T-helper 17 cell (primary cell): ENCODE measurements at regions not wholly inside any gene's neighbourhood (a gene's known extent, or its start where the extent isn't known, plus 50 kb on each side); places are given as distances from the start of the nearest gene placed in this dataset.
"Not testable (repeated sequence)": the region's sequence is repeated elsewhere in the genome, so short reads cannot be mapped to it uniquely, and the experiment has no call there.

Source experiments
- ATAC-seq: fragments of 150-1000 bp; cut with Tn5 transposase; 2 replicates; pipeline ENCODE4 v1.10.0; 2021; ENCODE audit warnings: mild to moderate bottlenecking, moderate library complexity
- DNase-seq, 3 donors: peaks; one replicate each; pipeline versions ENCODE4 v3.0.0 to v3.0.0-alpha.2; 2020 to 2021
- H3K9me3 ChIP-seq: one replicate; pipeline ENCODE4 v1.7.0; 2013; ENCODE audit warnings: low read length, mild to moderate bottlenecking; ENCODE audit not compliant: control insufficient read depth, poor library complexity, severe bottlenecking
- H3K27ac Mint-ChIP-seq: one replicate; pipeline ENCODE4 v1.8.0; 2022; ENCODE audit warnings: mild to moderate bottlenecking, moderate library complexity, mixed read lengths
- H3K27me3 Mint-ChIP-seq: one replicate; pipeline ENCODE4 v1.8.0; 2022; ENCODE audit warnings: mixed read lengths
- H3K36me3 Mint-ChIP-seq: one replicate; pipeline ENCODE4 v1.8.0; 2022; ENCODE audit warnings: low read depth, mixed read lengths
- H3K4me1 Mint-ChIP-seq: one replicate; pipeline ENCODE4 v1.8.0; 2022; ENCODE audit warnings: mild to moderate bottlenecking, mixed read lengths
- H3K4me3 Mint-ChIP-seq: one replicate; pipeline ENCODE4 v1.8.0; 2022; ENCODE audit warnings: mild to moderate bottlenecking, moderate library complexity, mixed read lengths

DNA sequence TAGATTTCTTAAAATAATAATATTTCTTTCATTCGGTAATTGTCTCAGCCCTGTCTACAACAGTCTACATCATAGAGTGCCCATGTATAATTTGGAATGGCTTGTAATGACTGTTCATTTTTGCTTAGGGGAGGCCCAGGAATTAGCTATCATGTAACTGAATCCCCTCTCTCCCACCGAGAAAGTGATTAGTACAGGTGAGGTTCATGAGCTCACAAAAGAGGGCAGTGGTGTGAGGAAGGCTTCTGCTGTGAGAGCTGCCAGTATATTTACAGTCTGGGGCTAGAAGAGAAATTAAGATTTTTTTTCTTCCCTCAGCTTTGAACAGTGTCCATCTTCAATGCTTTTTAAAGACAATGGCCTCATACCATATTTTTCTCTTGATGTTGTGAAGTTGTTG, 340.7 kb downstream of the ADGRL2 start:
- no peak overlapping the region for H3K4me3 Mint-ChIP-seq
- no peaks in the 10 kb centered on the region for H3K4me1 Mint-ChIP-seq
- H3K36me3 Mint-ChIP-seq = no peaks in the 10 kb centered on the region
- H3K9me3 ChIP-seq = no peaks in the 10 kb centered on the region
- ATAC-seq (no peak), DNase-seq (no peak)
- no peaks in the 10 kb centered on the region for H3K27me3 Mint-ChIP-seq
- H3K27ac Mint-ChIP-seq = no peak overlapping the region

- H3K27me3 Mint-ChIP-seq = no peaks in the 10 kb centered on the region
- ATAC-seq (no peak), DNase-seq (no peak)
- no peaks in the 10 kb centered on the region for H3K36me3 Mint-ChIP-seq
- no peak overlapping the region for H3K27ac Mint-ChIP-seq
- no peaks in the 10 kb centered on the region for H3K9me3 ChIP-seq
- H3K4me3 Mint-ChIP-seq = no peak overlapping the region
- no peaks in the 10 kb centered on the region for H3K4me1 Mint-ChIP-seq
These were observed 339.2 kb downstream of the ADGRL2 start for GRCh38 chr1:82139751-82140468.

DNA sequence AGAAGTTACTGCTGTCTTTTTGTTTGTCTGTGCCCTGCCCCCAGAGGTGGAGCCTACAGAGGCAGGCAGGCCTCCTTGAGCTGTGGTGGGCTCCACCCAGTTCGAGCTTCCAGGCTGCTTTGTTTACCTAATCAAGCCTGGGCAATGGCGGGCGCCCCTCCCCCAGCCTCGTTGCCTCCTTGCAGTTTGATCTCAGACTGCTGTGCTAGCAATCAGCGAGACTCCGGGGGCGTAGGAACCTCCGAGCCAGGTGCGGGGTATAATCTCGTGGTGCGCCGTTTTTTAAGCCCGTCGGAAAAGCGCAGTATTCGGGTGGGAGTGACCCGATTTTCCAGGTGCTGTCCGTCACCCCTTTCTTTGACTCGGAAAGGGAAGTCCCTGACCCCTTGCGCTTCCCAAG, 335.6 kb downstream of the ADGRL2 start:
- H3K4me3 Mint-ChIP-seq, DNase-seq, H3K36me3 Mint-ChIP-seq, H3K27ac Mint-ChIP-seq, H3K4me1 Mint-ChIP-seq, H3K9me3 ChIP-seq, H3K27me3 Mint-ChIP-seq, ATAC-seq: not testable (repeated sequence)

- no peak for DNase-seq
- no peaks in the 10 kb centered on the region for H3K36me3 Mint-ChIP-seq
- H3K4me1 Mint-ChIP-seq = no peaks in the 10 kb centered on the region
- no peaks in the 10 kb centered on the region for H3K27me3 Mint-ChIP-seq
- no peak for ATAC-seq
- no peaks in the 10 kb centered on the region for H3K9me3 ChIP-seq
- H3K4me3 Mint-ChIP-seq = no peak overlapping the region
- H3K27ac Mint-ChIP-seq = no peak overlapping the region
These were observed 325.1 kb downstream of the ADGRL2 start for GRCh38 chr1:82125866-82126265.

- DNase-seq (no peak), ATAC-seq (no peak)
- no peak overlapping the region for H3K4me3 Mint-ChIP-seq
- H3K4me1 Mint-ChIP-seq = no peaks in the 10 kb centered on the region
- no peaks in the 10 kb centered on the region for H3K27me3 Mint-ChIP-seq
- no peak overlapping the region for H3K27ac Mint-ChIP-seq
- no peaks in the 10 kb centered on the region for H3K9me3 ChIP-seq
- H3K36me3 Mint-ChIP-seq = no peaks in the 10 kb centered on the region
These were observed 324.4 kb downstream of the ADGRL2 start for GRCh38 chr1:82125119-82125518.

- Mint-ChIP-seq H3K4me3 (no peak overlapping the region), H3K36me3 (no peaks in the 10 kb centered on the region), H3K27ac (no peak overlapping the region), H3K27me3 (no peaks in the 10 kb centered on the region), H3K4me1 (no peaks in the 10 kb centered on the region)
- ATAC-seq (no peak), DNase-seq (no peak)
- no peaks in the 10 kb centered on the region for H3K9me3 ChIP-seq
These were observed 320.7 kb downstream of the ADGRL2 start for GRCh38 chr1:82121421-82121820.

- Mint-ChIP-seq H3K4me3 (no peak overlapping the region), H3K4me1 (no peaks in the 10 kb centered on the region), H3K27ac (no peak overlapping the region), H3K36me3 (no peaks in the 10 kb centered on the region), H3K27me3 (no peaks in the 10 kb centered on the region)
- H3K9me3 ChIP-seq = no peaks in the 10 kb centered on the region
- no peak for ATAC-seq
- DNase-seq = no peak
These were observed 315.4 kb downstream of the ADGRL2 start for GRCh38 chr1:82116105-82116504.

DNA sequence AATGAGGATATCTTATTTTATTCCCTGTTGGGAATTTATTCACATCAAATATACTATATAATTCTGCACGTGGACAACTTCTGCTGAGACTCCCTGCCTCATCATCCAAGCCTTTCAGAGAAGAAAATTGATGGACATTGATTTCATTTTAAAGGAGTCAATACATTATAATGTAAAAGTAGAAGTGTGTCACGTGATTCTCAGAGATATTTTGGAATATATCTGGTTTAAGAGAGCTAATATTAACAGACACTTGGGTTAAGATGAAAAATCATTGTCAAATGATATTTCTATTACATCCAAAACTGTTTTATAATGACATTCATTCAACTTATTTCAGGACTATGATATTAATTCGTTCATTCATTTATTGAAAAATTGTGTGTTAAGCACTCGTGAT, 314.2 kb downstream of the ADGRL2 start:
- no peaks in the 10 kb centered on the region for H3K4me1 Mint-ChIP-seq
- H3K27ac Mint-ChIP-seq = no peak overlapping the region
- H3K27me3 Mint-ChIP-seq = no peaks in the 10 kb centered on the region
- no peak for DNase-seq
- no peaks in the 10 kb centered on the region for H3K9me3 ChIP-seq
- no peak for ATAC-seq
- no peak overlapping the region for H3K4me3 Mint-ChIP-seq
- no peaks in the 10 kb centered on the region for H3K36me3 Mint-ChIP-seq

DNA sequence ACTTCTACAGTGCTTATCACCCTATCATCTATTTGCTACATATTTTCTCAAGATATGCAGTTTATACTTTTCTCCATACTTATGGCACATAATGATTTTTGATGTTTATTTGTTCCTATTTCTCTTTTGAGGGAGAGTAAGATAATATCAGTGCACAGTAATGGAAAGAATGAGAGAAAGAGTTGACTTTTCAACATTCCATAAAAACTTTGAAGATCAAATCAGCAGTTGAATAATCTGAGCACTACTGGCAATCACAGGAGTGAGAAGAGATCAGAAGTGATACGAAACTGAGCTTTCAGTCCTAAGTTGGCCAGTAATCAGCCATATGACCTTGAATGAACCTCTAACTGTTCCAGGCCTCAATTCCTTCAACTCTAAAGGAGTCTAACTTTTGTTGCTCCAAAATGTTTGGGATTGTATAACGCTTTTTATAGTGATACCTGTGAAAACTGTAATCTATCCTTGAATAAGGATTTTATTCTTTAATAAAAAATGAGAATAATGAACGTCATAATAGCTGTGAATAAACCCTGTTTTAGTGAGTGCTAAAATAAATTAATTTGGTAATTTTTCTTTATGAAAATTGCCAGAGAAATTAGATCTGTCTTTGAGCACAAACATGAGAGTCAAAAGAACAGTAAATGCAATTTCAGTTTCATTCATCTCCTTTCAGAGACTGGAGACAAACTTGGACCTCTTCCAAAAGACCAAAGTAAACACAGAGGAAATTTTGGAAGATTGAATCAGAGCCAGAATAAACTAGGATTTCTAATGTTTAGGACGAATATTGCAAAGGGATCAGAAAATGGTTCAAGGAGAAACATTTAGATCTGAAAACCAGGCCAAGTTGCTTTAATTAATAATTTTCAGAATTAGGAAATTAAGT, 309.9 kb downstream of the ADGRL2 start:
- Mint-ChIP-seq H3K27ac (no peak overlapping the region), H3K4me3 (no peak overlapping the region), H3K36me3 (no peaks in the 10 kb centered on the region), H3K27me3 (no peaks in the 10 kb centered on the region), H3K4me1 (no peaks in the 10 kb centered on the region)
- DNase-seq (no peak), ATAC-seq (no peak)
- H3K9me3 ChIP-seq = no peaks in the 10 kb centered on the region

DNA sequence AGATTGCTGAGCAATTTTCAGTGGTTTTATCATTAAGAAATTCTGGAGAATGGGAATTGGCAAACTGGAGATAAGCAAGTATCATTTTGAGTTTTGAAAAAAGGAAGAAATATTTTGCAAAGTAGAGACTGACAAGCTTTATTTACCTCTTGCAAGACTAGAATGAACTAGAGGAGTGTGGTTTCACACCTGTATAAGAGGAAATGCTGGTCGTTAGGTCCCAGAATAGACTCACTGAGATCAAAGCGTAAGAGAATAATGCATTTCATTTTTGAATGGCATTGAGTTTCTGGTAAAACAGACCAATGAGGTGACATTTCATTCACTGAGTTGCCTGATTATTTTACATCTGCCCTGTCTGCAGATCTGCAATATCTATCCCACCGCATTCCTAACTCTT, 308.1 kb downstream of the ADGRL2 start:
- Mint-ChIP-seq H3K4me3 (no peak overlapping the region), H3K27me3 (no peaks in the 10 kb centered on the region), H3K36me3 (no peaks in the 10 kb centered on the region), H3K27ac (no peak overlapping the region), H3K4me1 (no peaks in the 10 kb centered on the region)
- DNase-seq (no peak), ATAC-seq (no peak)
- H3K9me3 ChIP-seq = no peaks in the 10 kb centered on the region

DNA sequence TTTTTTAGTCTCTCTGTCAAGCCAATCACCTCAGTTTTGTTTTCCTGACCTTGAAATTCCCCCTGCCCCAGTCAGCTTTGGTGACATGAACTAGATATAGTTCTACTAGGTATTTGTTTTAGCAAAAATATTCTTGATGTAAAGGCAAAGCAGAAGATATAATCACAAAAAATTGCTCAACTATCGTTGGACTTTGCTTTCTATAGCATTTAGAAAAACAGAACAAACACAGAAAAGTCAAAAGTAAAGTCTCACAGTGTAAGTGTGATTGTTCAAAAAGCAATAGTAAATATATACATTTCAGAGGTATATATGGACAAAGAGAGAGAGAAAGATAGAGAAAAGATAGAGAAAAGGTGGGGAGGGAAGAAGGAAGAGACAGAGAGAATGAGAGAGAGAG, 305.9 kb downstream of the ADGRL2 start:
- Mint-ChIP-seq H3K4me3 (no peak overlapping the region), H3K4me1 (no peaks in the 10 kb centered on the region), H3K27ac (no peak overlapping the region), H3K36me3 (no peaks in the 10 kb centered on the region), H3K27me3 (no peaks in the 10 kb centered on the region)
- DNase-seq (no peak), ATAC-seq (no peak)
- no peaks in the 10 kb centered on the region for H3K9me3 ChIP-seq

DNA sequence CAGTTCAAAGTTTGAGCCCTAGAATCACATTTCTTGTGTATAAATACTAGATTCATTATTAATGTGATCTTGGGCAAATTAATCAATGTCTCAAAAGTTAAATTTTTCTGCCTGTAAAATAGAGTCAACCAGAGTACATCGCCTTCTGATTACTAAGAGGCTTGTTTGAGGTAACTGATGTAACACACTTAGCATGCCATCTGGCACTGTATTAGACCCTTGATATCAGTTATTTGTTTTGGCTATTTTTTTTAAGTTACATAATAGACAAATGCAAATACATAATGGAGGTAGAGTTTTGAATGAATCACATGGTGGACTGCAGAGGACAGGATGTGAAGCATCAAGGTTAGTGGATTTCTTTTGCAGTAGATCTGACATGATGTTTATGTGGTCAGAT, 298.4 kb downstream of the ADGRL2 start:
- Mint-ChIP-seq H3K27ac (no peak overlapping the region), H3K4me3 (no peak overlapping the region), H3K27me3 (no peaks in the 10 kb centered on the region), H3K4me1 (no peaks in the 10 kb centered on the region), H3K36me3 (no peaks in the 10 kb centered on the region)
- H3K9me3 ChIP-seq = no peaks in the 10 kb centered on the region
- no peak for DNase-seq
- ATAC-seq = no peak

DNA sequence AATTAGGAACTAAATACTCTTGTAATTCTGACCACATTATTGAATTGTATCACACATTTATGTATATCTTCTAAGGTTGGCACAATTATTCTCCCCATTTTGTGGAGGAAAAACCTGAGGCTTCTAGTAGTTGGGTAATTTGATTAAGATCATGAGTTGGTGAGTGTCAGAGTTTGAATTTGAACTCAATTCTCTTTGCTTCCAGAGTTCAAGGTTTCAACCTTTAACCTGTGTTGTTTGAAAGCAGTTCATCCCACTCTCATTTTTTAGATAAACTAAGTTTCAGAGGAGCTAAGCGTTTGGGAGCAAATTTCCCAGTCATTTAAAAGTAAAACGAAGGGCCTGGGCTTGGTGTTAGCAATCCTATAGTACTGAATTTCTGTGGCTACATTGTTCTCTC, 293.4 kb downstream of the ADGRL2 start:
- Mint-ChIP-seq H3K27me3 (no peaks in the 10 kb centered on the region), H3K4me1 (no peaks in the 10 kb centered on the region), H3K36me3 (no peaks in the 10 kb centered on the region), H3K4me3 (no peak overlapping the region), H3K27ac (no peak overlapping the region)
- ATAC-seq = no peak
- DNase-seq = no peak
- no peaks in the 10 kb centered on the region for H3K9me3 ChIP-seq

DNA sequence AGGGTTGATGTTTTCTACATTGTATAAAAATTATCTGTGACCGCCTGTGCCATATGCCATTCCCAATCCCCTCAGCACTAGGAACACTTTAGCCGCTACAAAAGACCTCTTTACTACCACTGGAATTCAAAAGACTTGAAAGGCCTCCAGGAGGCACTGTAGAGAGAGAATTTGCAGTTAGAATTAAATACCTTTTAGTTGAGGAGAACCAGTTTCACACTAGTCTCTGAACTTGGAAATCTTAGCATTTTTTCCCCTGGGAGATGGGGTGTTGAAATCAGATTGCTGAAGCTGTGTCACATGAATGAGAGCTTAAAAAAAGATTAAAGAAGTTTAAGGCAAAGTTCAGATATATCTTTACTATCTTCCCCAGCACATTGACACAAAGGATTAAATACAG, 291.0 kb downstream of the ADGRL2 start:
- H3K4me3 Mint-ChIP-seq = no peak overlapping the region
- no peaks in the 10 kb centered on the region for H3K27me3 Mint-ChIP-seq
- H3K27ac Mint-ChIP-seq = no peak overlapping the region
- H3K9me3 ChIP-seq = no peaks in the 10 kb centered on the region
- ATAC-seq (no peak), DNase-seq (no peak)
- no peaks in the 10 kb centered on the region for H3K36me3 Mint-ChIP-seq
- H3K4me1 Mint-ChIP-seq = no peaks in the 10 kb centered on the region
